PC-9 (cell line): ENCODE measurements at regions not wholly inside any gene's neighbourhood (a gene's known extent, or its start where the extent isn't known, plus 50 kb on each side); places are given as distances from the start of the nearest gene placed in this dataset.

Experiments used
- BruUV-seq: library from RNA; stranded (reverse); fragments of 400-500 nt; replicated peaks from 2 replicates; lab custom pipeline; 2021; lab: Mats Ljungman, UMichigan
- CTCF ChIA-PET: fragments of 300-600 bp; sonication (Branson Sonifier 250); formaldehyde crosslinking; loops from one replicate; lab custom pipeline; 2022; ENCODE audit warnings: antibody characterized with exemption; lab: Charles Lee
- POLR2A ChIA-PET: fragments of 300-600 bp; sonication (Branson Sonifier 250); formaldehyde crosslinking; loops from one replicate; lab custom pipeline; 2022; ENCODE audit warnings: antibody characterized with exemption; ENCODE audit not compliant: unreplicated experiment; lab: Charles Lee
- DNase-seq, 2 experiments: peaks; one replicate each; pipeline versions ENCODE4 v3.0.0 to v3.0.0-alpha.2; 2015 to 2022; ENCODE audit warnings: mixed read lengths in 1 of 2
- H2AFZ ChIP-seq: fragments of 200-600 bp; sonication (generic); 2 replicates; pipeline ENCODE4 v1.8.1; 2017; ENCODE audit warnings: antibody characterized with exemption
- H3F3A ChIP-seq: fragments of 200-600 bp; sonication (generic); 2 replicates; pipeline ENCODE4 v1.8.1; 2017; ENCODE audit warnings: antibody characterized with exemption, mild to moderate bottlenecking, low read depth; ENCODE audit not compliant: insufficient read depth
- H3K27ac ChIP-seq: fragments of 200-600 bp; sonication (generic); 2 replicates; pipeline ENCODE4 v1.6.1; 2016; ENCODE audit warnings: mixed run types
- H3K27me3 ChIP-seq: fragments of 200-600 bp; sonication (generic); 2 replicates; pipeline ENCODE4 v1.6.1; 2016; ENCODE audit warnings: low read depth, mixed run types; ENCODE audit not compliant: insufficient read depth
- H3K36me3 ChIP-seq: fragments of 200-600 bp; sonication (generic); 2 replicates; pipeline ENCODE4 v1.6.1; 2016; ENCODE audit warnings: low read depth, mixed run types
- H3K4me1 ChIP-seq: fragments of 200-600 bp; sonication (generic); replicated peaks from 2 replicates; pipeline ENCODE4 v1.6.1; 2016; ENCODE audit warnings: mixed run types; ENCODE audit not compliant: insufficient read depth
- H3K4me2 ChIP-seq: fragments of 200-600 bp; sonication (generic); 2 replicates; pipeline ENCODE4 v1.6.1; 2017; ENCODE audit warnings: mixed run types
- H3K4me3 ChIP-seq: fragments of 200-600 bp; sonication (generic); 2 replicates; pipeline ENCODE4 v1.6.1; 2016; ENCODE audit warnings: mixed run types
- H3K79me2 ChIP-seq: fragments of 200-600 bp; sonication (generic); 2 replicates; pipeline ENCODE4 v1.6.1; 2017; ENCODE audit warnings: low read depth, mixed run types
- H3K9me2 ChIP-seq: fragments of 200-600 bp; sonication (generic); 2 replicates; pipeline ENCODE4 v1.8.1; 2017; ENCODE audit warnings: mild to moderate bottlenecking; ENCODE audit not compliant: insufficient read depth
- H3K9me3 ChIP-seq: fragments of 200-600 bp; sonication (generic); 2 replicates; pipeline ENCODE4 v1.8.1; 2016; ENCODE audit warnings: low read depth; ENCODE audit not compliant: insufficient read depth
- H4K20me1 ChIP-seq: fragments of 200-600 bp; sonication (generic); 2 replicates; pipeline ENCODE4 v1.8.1; 2017; ENCODE audit not compliant: insufficient read depth
- CTCF ChIP-seq: fragments of 200-600 bp; sonication (generic); conservative IDR thresholded peaks from 2 replicates; pipeline ENCODE4 v1.6.1; 2017; ENCODE audit warnings: mixed run types, antibody characterized with exemption, mild to moderate bottlenecking, moderate library complexity
- EZH2 ChIP-seq: fragments of 200-600 bp; sonication (generic); IDR thresholded peaks from 2 replicates; pipeline ENCODE4 v1.8.0; 2017; ENCODE audit warnings: antibody characterized with exemption, low read depth
- intact Hi-C: fragments of 100-400 bp; cut with micrococcal nuclease; formaldehyde crosslinking; loops from one replicate; pipeline ENCODE4 v1.10.0; 2022; ENCODE audit not compliant: unreplicated experiment

- Histone ChIP-seq H3K79me2 (no peaks in the 10 kb centered on the region), H3K9me2 (no peaks in the 10 kb centered on the region), H3K36me3 (no peaks in the 10 kb centered on the region), H3K9me3 (no peaks in the 10 kb centered on the region), H3K4me3 (no peak overlapping the region), H3K27me3 (no peaks in the 10 kb centered on the region), H2AFZ (no peak overlapping the region), H3K27ac (no peak overlapping the region), H4K20me1 (no peaks in the 10 kb centered on the region), H3K4me2 (no peak overlapping the region), H3K4me1 (no peaks in the 10 kb centered on the region), H3F3A (no peaks in the 10 kb centered on the region)
- POLR2A ChIA-PET = no interaction called here
- intact Hi-C loops = no loop called here
- no peak for TF ChIP-seq CTCF
- TF ChIP-seq EZH2 = no peak
- no peak for DNase-seq
- CTCF ChIA-PET = no interaction called here
- BruUV-seq = no TSS peak
These were observed 209.2 kb upstream of the ZSWIM2 start for GRCh38 chr2:187058198-187058597.

GRCh38 chr2:187057466-187057865 is 208.5 kb upstream of the ZSWIM2 start:
- no peaks in the 10 kb centered on the region for H3K36me3 ChIP-seq
- ChIA-PET POLR2A (no interaction called here), CTCF (no interaction called here)
- no peaks in the 10 kb centered on the region for H3K79me2 ChIP-seq
- no peak for TF ChIP-seq EZH2
- no peak for TF ChIP-seq CTCF
- H3K9me3 ChIP-seq = no peaks in the 10 kb centered on the region
- H3K27ac ChIP-seq = no peak overlapping the region
- no peak for DNase-seq
- intact Hi-C loops = no loop called here
- BruUV-seq = no TSS peak
- H3K27me3 ChIP-seq = no peaks in the 10 kb centered on the region
- H3K9me2 ChIP-seq = no peaks in the 10 kb centered on the region
- no peak overlapping the region for H2AFZ ChIP-seq
- H3K4me2 ChIP-seq = no peak overlapping the region
- no peaks in the 10 kb centered on the region for H3K4me1 ChIP-seq
- H3F3A ChIP-seq = no peaks in the 10 kb centered on the region
- no peaks in the 10 kb centered on the region for H4K20me1 ChIP-seq
- no peak overlapping the region for H3K4me3 ChIP-seq

GRCh38 chr2:187056416-187057334 is 207.7 kb upstream of the ZSWIM2 start:
- no TSS peak for BruUV-seq
- TF ChIP-seq EZH2 (no peak), CTCF (no peak)
- no peak overlapping the region for H3K4me3 ChIP-seq
- H3K4me1 ChIP-seq = no peaks in the 10 kb centered on the region
- intact Hi-C loops = no loop called here
- CTCF ChIA-PET = no interaction called here
- DNase-seq = no peak
- no peaks in the 10 kb centered on the region for H3K79me2 ChIP-seq
- no peak overlapping the region for H2AFZ ChIP-seq
- H3F3A ChIP-seq = no peaks in the 10 kb centered on the region
- no peaks in the 10 kb centered on the region for H3K9me2 ChIP-seq
- POLR2A ChIA-PET = no interaction called here
- no peak overlapping the region for H3K4me2 ChIP-seq
- no peaks in the 10 kb centered on the region for H4K20me1 ChIP-seq
- H3K27ac ChIP-seq = no peak overlapping the region
- no peaks in the 10 kb centered on the region for H3K27me3 ChIP-seq
- no peaks in the 10 kb centered on the region for H3K36me3 ChIP-seq
- H3K9me3 ChIP-seq = no peaks in the 10 kb centered on the region
